RWPE1 (cell line): ENCODE measurements at regions not wholly inside any gene's neighbourhood (a gene's known extent, or its start where the extent isn't known, plus 50 kb on each side); places are given as distances from the start of the nearest gene placed in this dataset.

Experiments
- CTCF ChIA-PET: fragments of 350-600 bp; sonication (Branson Sonifier 250); formaldehyde crosslinking; extraction: SDS; loops from one replicate; lab custom pipeline; 2021; lab: Yijun Ruan, JAX
- POLR2A ChIA-PET: fragments of 400-600 bp; formaldehyde crosslinking; extraction: SDS; loops from one replicate; lab custom pipeline; 2020; ENCODE audit warnings: antibody characterized with exemption; ENCODE audit not compliant: low non-redundant PET; lab: Yijun Ruan, JAX
- DNase-seq: peaks from one replicate; pipeline ENCODE4 v3.0.0; 2012; ENCODE audit warnings: low spot score
- H3K27ac ChIP-seq: fragments of 450-650 bp; 2 replicates; pipeline ENCODE4 v1.5.1; 2017
- CTCF ChIP-seq: fragments of 450-650 bp; conservative IDR thresholded peaks from 2 replicates; pipeline ENCODE4 v1.5.1; 2017; ENCODE audit warnings: low read depth, mild to moderate bottlenecking

DNA sequence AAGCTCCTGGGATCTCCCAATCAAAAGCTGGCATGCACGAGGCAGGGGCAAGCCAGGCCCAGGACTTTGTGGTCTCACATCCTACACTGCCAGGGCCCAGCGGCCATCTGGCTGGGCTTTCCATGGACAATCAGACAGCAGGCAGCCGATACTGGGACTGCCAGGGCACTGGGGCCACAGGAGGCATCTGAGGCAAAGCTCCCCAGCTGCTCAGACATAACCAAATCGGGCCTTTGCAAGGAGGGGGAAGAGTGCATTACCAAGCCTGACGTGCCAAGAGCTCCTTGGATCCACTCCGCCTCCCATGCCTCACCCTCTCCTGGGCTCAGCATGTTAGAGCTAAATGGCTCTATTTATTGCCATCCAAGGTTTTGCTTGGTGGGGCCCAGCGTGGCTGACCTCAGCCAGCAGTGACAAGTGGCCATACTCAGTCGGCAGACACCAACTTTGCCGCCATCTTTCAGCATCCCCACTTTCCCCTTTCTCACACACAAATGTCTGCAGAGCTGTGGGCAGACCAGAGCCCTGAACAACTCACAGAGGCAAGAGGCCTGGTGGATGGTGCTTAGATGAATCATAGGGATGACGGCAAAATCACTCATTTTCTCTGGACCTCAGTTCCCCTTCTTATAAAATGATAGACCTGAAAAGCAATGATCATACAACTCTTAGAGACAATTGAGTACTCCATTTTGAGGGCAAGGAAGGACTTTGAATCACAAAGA lies 200.8 kb downstream of the TTC32 start:
- POLR2A ChIA-PET, result no interaction called here
- DNase-seq, result no peak
- CTCF ChIA-PET, result interaction anchor here (0.6 kb wide), 1 partner anchor 681 kb away, joined by 3 read pairs; no protein-coding TSS in a partner anchor
- H3K27ac ChIP-seq, result no peak overlapping the region
- no peak for TF ChIP-seq CTCF

GRCh38 chr2:19697131-19697530 lies 204.7 kb downstream of the TTC32 start:
- CTCF ChIA-PET, result no interaction called here
- no peak for DNase-seq
- no peak for TF ChIP-seq CTCF
- H3K27ac ChIP-seq, result no peak overlapping the region
- POLR2A ChIA-PET, result no interaction called here

DNA sequence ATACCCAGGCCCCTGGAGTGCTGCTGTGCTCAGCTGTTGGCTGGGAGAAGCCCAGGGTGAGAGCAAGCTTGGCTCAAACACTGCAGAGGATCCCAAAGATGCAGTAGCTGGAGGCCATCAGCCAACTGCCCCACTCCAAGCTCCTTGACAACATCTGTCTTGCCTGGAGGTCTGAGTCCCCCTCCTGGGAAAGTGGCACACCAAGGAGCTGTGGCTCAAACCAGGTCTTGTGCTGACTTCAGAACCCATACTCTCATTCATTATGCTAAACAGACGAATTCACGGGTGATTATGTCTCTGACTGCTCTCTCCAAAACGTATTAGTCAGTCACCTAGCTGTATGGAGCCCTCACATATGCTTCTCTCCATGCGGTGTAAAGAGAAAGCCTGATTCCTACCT lies 206.1 kb downstream of the TTC32 start:
- no peak overlapping the region for H3K27ac ChIP-seq
- POLR2A ChIA-PET, result no interaction called here
- TF ChIP-seq CTCF, result no peak
- CTCF ChIA-PET, result interaction anchor here (0.9 kb wide), 1 partner anchor 29 kb away, joined by 3 read pairs; no protein-coding TSS in a partner anchor
- DNase-seq, result no peak

DNA sequence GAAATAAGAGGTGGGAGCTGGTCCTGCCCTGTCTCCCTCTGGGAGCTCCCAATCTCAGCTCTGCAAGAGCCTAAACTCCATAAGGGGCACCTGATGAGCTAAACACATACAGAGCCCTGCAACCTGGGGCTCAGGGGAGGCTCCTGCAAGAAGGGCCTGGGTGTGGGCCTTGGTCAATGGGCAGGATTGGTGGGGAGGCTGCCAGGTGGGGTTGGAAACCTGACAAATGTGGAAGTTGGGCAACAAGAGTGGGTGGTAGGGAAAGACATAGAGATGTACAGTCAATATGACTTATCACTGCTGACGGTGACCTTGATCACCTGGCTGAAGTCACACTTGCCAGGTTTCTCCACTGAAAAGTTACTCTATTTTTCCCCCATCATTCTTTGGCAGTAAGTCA lies 209.9 kb downstream of the TTC32 start:
- ChIA-PET POLR2A (no interaction called here), CTCF (no interaction called here)
- TF ChIP-seq CTCF, result no peak
- H3K27ac ChIP-seq, result no peak overlapping the region
- DNase-seq, result no peak

DNA sequence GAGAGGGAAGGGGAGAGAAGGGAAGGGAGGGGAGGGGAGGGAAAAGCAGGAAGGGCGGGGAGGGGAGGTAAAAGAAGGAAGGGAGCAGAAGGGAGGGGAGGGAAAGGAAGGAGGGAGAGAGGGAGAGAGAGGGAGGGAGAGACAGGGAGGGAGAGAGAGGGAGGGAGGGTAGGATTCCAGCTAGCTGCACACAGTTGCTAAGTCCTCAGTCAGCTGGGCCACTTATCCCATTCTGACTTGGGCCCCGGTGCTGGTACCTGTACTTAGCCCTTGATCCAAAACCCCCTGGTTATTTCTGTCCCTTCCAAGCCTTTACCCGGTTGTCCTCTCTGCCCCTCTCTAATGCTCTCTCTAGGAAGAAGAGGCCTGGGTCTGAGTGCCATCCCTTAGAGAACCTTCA lies 211.4 kb downstream of the TTC32 start:
- no peak overlapping the region for H3K27ac ChIP-seq
- TF ChIP-seq CTCF, result no peak
- ChIA-PET POLR2A (no interaction called here), CTCF (interaction anchor here (0.5 kb wide), 1 partner anchor 12 kb away, joined by 3 read pairs; no protein-coding TSS in a partner anchor)
- no peak for DNase-seq

GRCh38 chr2:19689646-19690168 lies 212.1 kb downstream of the TTC32 start:
- no peak for TF ChIP-seq CTCF
- ChIA-PET POLR2A (no interaction called here), CTCF (no interaction called here)
- H3K27ac ChIP-seq, result no peak overlapping the region
- DNase-seq, result no peak
